GM19467 (cell line): ENCODE measurements at regions not wholly inside any gene's neighbourhood (a gene's known extent, or its start where the extent isn't known, plus 50 kb on each side); places are given as distances from the start of the nearest gene placed in this dataset.

Experiments used
- ATAC-seq: cut with Tn5 transposase; IDR thresholded peaks from one replicate; pipeline ENCODE4 v1.9.1; 2021; ENCODE audit warnings: mild to moderate bottlenecking, moderate library complexity; ENCODE audit not compliant: unreplicated experiment

DNA sequence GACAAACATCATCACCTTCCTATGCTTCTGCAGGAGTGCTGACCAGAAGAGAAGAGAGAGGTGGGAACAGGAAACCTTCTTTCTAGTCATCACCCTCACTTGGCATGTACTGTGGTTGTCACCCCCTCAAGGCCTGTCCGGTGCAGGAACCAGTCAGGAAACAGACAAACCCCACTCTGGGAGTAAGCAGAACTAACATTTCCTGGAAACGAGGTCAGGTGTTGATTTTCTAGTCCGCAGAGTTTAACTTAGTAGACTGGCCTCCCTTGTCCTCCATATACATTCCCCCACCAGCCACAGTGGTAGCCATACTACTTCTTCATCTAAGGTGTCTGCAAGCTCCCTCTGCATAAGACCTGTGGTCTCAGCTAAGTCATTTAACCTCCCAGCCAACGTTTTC lies 80.7 kb upstream of the NCAM1 start:
- no peak for ATAC-seq

DNA sequence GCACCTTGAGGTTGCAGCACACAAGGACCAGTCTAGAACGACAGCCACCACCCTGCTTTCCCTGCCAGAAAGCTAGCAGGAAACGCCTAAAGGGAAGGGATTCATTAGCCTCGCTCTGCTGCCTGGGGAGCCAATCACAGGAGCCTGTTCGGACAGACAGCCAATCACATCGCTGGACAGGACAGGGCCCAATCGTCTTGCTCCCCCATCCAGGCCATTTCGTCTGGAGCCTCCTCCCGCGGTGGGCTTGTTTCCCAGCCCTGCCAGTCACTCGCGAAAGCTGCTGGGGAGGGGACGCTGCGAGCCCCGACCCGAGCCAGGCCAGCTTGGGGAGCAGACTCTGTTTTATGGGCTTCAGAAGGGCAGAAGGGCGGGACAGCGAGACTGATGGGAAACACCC lies 79.8 kb upstream of the NCAM1 start:
- ATAC-seq: no peak

DNA sequence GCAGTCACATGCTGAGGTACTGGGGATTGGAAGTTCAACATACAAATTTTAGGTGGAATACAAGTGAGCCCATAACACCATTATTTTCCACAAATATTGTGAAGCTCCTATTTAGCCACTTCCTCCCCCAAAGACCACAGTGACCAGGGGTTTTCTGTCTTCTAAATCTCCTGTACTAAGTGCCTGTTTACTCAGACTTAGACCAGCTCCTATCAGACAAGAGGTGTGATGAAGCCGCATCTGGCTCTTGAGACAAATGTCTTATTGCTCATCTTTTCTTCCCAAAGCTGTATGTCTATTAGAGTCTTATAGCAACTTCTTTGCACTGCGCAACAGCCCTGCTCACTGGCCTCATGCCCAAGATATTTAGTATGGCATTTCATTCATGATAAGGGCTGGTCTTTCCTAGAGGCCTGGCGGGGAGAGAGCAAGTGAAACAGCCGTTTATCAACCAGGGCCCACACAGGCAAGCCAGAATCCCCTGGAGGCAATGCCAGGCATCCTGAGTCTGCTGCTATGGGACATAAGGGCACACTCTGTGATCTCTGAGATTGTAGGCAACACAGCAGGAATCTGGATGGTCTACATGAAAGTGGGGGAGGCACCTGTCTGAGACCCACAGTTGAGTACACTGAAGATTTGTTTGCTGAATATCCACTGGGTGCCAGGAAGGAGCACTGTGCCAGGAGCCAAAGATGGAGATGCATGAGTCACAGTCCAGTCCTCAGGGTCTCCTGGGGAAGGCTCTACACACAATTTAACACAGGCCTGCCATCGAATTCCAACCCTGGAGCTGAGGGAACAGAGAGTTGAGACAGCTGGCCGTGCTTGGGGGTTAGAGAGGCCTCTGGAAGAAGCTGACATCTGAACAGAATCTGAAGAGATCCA lies 78.5 kb upstream of the NCAM1 start:
- no peak for ATAC-seq

DNA sequence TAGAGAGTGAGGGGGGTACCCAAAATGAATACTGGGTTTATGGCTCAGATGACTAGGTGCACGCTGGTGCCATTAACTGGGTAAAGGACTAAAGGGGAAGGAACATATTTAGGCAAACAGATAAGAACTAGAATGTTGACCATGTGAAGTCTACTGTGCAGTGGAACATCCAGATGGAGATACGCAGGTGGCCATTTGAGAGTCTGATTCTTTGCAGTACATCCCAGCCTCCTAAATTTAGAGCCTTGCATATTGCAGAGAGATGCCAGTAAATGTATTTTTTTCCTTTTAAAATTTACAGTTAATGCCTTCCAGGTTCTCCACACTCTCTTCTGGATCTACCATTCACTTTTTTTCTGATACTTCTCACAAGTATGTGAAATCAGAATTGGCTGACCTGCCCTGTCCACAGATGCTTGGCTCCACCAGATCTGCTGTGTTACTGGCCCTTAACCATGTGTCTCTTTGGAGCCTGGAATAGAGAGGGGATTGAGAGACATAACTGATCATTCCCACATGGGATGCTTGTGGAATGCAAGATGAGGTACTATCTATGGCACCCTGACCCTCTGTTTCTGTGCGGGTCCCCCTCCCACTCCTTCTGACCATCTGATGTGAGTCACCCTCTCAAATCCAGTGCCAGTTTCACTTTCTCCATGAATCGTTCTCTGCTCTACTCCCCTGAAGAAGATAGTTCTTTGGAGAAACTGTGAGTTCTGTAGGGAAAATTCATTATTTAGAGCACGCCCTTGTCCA lies 77.0 kb upstream of the NCAM1 start:
- no peak for ATAC-seq

DNA sequence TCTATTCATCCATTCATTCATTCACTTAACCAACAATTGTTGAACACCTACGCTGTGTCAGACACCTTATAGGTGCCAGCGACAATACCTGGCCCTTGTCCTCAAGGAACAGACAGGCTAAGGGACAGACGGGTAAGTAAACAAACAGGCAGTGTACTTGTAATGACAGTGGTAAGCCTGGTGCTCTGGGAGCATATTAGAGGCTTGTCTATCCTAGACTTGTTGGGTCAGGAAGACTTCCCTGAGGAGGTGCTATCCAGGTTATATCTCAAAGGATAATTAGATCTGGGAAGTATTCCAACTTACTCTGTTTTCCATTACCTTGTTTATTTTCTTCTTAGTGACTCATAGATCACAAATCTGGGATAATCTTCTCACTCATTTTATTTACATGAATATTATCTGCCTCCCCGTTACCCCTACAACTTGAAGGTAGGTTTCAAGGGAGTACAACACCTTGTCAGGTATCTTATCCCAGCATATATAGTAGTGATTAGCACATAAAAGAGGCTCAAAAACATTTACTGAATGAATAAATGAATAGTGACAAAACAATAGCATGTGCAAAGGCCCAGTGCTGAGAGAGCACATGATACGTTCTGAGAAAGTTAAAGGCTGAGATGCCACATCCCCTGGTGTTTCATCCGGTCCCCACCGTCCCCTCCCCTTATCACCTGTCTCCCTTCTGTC lies 75.3 kb upstream of the NCAM1 start:
- ATAC-seq: no peak

DNA sequence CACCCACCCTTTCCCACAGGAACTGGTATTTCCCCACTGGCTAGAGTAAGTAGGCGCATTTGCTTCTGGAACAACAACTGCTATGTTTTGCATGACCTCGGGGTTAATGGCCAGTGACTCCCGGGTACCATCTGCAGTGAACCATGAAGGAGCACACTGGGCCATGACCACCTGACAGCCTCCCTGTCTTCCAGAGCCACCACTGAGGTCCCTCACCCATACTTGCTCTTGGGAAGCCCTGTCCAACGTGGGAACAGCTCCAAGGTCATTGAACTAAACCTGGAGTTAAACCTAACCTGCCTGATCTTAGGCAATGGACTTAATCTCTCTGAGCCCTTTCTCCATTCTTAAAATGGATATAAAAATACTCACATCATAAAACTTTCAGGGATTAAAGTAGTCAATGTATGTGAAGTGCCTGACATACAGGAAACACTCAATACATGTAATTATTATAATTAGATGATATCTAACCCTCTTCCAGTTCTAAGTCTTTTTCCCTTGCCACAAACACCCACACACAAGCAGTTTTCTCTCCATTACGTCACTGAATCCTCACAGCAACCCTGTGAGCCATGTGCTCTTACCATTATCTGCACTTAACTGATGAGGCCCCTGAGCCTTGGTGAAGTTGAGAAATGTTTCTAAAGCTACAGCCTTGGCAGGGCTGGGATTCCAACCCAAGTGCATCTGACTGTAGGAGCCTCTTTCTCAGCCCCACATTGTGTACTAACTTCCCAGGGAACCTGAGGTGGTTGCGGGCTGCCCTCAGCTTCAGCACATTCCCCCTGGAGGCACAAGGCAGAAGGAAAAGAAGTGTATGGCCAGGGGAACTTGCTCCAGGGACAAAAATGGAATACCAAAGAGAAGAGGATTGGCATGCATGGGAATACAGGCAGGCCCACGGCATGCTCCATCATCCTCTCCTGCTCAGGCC lies 74.5 kb upstream of the NCAM1 start:
- no peak for ATAC-seq

DNA sequence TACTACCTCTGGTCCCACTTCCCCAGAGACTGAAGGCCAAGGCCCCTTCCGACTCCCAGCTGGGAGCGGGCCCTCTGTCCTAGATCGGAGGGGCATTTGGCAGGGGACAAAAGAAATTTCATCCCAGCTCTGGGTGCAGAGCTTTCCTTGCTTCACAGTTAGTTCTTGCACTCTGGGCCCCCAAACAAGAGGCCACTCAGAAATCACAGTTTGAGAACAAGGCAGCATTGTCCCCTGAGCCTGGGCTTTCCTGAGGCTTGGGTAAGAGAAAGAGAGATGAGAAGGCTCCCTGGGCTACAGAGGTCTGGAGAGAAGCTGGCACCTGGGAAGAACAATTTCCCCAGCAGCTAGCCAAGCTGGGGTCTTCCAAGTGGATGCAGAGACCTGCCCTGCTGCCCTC lies 71.8 kb upstream of the NCAM1 start:
- ATAC-seq: no peak

DNA sequence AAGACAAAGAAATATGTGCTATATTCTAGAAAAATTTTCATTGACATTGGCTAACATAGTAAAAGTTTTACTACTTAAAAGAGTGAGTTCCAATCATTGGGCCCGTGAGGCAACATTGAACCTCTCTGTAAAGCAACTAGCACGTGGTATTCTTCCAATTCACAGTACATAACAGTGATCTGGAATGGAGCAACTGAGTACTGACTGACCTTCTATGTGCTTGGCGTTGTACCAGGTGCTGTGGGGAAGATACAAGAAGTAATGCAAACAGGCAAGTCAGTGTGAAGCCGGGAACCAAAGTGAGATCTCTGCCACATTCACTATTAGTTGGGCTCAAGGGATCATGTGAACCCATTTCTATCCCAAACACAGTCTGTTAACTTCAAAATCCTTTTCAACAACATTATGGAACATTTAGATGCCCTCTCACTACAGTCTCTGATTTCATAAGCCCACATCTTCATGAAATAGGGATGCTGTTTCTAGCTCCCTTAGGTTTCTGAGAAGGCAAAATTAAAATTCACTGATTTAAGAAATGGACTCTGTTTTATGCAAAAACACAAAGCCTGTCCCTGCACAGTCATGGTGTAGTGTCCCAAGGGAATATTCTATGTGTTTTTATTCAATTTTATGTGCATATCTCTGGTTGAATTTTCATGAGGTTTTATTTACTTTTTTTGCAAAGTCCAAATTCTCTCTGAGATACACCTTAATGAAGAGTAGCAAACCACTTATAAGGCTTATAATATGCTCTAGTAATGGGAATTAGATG lies 61.8 kb upstream of the NCAM1 start:
- no peak for ATAC-seq

DNA sequence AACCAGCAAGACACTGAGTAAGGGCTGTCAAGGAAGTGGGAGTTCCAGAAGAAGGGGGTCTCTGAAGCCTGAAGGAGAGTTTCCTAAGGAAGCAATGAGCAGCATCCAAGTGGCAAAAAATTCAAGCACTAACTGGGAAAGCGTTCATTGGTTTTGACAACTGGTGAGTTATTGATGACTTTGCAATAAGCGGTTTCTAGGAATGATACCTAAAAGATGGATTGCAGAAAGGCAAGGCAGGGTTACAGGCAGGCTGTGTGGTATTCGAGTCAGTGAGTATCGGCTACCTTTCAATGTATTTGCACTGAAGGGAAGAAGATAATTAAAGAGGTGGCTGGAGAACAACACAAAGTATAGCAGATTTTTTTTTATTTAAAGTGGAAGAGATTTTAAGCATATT lies 59.3 kb upstream of the NCAM1 start:
- ATAC-seq: no peak

DNA sequence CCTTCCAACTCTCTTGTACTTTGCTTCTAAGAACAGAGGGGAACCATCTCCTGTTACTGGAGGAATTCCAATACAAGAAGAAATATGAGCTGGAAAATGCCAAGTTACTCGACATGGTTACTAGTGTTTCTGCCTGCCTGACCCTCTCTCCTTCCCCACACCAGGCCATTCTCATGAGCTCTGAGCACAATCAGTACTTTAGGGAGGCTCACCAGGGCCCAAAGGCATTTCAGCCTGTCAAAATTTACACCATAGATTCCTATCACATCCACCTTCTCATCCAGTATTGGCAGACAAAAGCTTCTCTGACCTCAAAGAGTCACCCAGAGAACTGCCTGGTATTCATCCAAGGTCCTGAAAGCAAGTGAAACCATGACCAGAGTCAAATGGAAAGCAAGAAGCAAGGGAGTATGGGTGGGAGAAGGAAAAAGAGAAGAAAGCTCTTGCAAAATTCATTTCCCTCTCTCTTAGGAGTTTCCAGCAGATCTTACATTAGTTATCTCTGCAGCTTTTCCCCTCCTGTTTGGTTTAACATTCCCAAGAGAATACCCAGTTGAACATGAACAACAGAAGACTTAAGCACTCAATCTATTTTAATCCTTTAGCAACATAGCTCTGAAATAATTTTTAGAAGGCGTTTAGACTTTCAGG lies 58.7 kb upstream of the NCAM1 start:
- no peak for ATAC-seq

DNA sequence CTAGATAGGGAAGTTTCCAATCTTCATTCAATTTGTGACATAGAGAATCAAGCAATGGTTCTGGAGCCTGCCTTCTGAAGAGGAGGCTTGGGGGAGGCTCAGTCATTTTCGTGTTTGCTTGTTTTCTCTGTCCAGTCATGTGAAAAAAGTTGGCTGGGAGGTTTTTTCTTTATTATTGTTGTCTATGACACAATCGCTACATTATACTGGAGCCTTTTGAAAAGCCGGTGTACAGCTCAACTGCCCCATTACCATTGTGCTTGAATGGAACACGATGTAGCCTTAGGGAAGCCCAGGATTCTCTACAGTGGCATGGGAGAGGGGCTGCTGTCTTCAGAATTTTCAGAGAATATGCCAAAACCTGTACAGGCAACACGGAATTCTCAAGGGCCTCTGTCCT lies 57.9 kb upstream of the NCAM1 start:
- ATAC-seq: no peak

DNA sequence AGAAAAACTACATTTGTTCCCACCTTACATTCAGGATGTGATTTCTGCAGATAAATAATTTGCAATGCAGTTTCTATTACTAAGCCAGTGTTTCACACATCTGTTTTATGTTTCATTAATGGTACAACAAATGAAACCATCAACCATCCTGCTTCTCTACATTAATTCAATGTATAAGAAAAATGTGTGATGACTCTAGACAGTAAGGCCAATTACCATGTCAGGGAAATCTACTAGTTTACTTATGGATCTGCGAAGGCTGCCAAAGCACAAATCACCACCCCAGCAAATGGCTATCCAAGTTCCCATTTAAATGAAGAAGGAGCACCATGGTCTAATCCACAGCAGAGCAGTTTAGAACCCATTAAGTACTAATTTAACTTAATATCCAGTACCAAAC lies 50.1 kb upstream of the NCAM1 start:
- no peak for ATAC-seq
